GM21423 (cell line): ENCODE measurements at regions not wholly inside any gene's neighbourhood (a gene's known extent, or its start where the extent isn't known, plus 50 kb on each side); places are given as distances from the start of the nearest gene placed in this dataset.
A peak's percentile ranks its signal among the peaks of the same experiment; 100 is the strongest.

ENCODE experiments used
- ATAC-seq: cut with Tn5 transposase; IDR thresholded peaks from one replicate; pipeline ENCODE4 v1.9.1; 2021; ENCODE audit warnings: mild to moderate bottlenecking, moderate library complexity; ENCODE audit not compliant: unreplicated experiment

- no peak for ATAC-seq
These were observed 88.5 kb upstream of the SLC27A6 start for GRCh38 chr5:128876569-128877382.

- no peak for ATAC-seq
These were observed 87.8 kb upstream of the SLC27A6 start for GRCh38 chr5:128877476-128877875.

- ATAC-seq = no peak
These were observed 83.7 kb upstream of the SLC27A6 start for GRCh38 chr5:128881502-128882018.

- no peak for ATAC-seq
These were observed 79.5 kb upstream of the SLC27A6 start for GRCh38 chr5:128885649-128886255.

- ATAC-seq = no peak
These were observed 70.2 kb upstream of the SLC27A6 start for GRCh38 chr5:128895122-128895521.

GRCh38 chr5:128896675-128897074 lies 68.6 kb upstream of the SLC27A6 start:
- no peak for ATAC-seq

GRCh38 chr5:128903550-128903949 lies 61.7 kb upstream of the SLC27A6 start:
- no peak for ATAC-seq

GRCh38 chr5:128904805-128905567 lies 60.3 kb upstream of the SLC27A6 start:
- no peak for ATAC-seq

GRCh38 chr5:128905568-128906110 lies 59.6 kb upstream of the SLC27A6 start:
- peak; percentile 86 for ATAC-seq

GRCh38 chr5:128913551-128913950 lies 51.7 kb upstream of the SLC27A6 start:
- ATAC-seq = no peak
